ENCODE measurements at regions not wholly inside any gene's neighbourhood (a gene's known extent, or its start where the extent isn't known, plus 50 kb on each side); places are given as distances from the start of the nearest gene placed in this dataset.
A peak's percentile ranks its signal among the peaks of the same experiment; 100 is the strongest.

DNA sequence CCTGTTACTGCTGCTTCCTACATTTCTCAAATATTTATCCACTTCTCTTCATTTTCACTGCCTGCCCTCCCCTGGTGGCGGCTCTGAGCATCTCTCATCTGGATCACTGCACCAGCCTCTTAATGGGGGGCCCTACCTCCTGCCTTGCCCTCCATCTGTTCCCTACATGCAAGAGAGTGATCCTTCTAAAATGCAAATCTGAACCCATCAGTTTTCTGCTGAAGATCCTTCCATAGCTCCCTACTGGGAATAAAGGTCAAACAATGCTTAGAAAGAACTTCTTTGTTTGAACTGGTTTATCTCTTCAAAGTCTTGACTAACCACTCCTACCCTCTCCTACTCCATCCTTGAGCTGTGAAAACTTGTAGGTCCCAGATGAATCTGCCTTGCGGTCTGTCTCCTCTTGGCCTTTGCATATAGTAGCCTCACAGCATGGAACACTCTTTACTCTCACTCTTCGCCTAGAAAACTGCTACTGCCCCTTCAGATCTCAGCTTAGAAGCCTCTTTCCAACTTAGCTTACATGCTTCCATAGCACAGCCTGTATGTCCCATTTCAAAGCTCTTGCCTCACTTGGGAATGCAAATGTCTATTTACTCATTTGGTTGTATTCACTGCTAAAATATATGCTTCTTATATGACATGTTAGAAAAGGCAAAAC, 119.3 kb downstream of the QRSL1 start:
- TF ChIP-seq, protein P1, sequence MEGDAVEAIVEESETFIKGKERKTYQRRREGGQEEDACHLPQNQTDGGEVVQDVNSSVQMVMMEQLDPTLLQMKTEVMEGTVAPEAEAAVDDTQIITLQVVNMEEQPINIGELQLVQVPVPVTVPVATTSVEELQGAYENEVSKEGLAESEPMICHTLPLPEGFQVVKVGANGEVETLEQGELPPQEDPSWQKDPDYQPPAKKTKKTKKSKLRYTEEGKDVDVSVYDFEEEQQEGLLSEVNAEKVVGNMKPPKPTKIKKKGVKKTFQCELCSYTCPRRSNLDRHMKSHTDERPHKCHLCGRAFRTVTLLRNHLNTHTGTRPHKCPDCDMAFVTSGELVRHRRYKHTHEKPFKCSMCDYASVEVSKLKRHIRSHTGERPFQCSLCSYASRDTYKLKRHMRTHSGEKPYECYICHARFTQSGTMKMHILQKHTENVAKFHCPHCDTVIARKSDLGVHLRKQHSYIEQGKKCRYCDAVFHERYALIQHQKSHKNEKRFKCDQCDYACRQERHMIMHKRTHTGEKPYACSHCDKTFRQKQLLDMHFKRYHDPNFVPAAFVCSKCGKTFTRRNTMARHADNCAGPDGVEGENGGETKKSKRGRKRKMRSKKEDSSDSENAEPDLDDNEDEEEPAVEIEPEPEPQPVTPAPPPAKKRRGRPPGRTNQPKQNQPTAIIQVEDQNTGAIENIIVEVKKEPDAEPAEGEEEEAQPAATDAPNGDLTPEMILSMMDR (IDR thresholded peaks at IDR 0.05; ENCODE audit: poor library complexity): peak; percentile 18
- no peak for TF ChIP-seq EZH2phosphoT487 (IDR thresholded peaks at IDR 0.05; ENCODE audit: low read depth, severe bottlenecking, unreplicated experiment)
- no peak for TF ChIP-seq EZH2 (IDR thresholded peaks at IDR 0.05; ENCODE audit: borderline replicate concordance)
